H9 (cell line): ENCODE measurements at regions not wholly inside any gene's neighbourhood (a gene's known extent, or its start where the extent isn't known, plus 50 kb on each side); places are given as distances from the start of the nearest gene placed in this dataset.

Experiments used
- DNase-seq: peaks from one replicate; pipeline ENCODE4 v3.0.0-alpha.2; 2017
- H2AFZ ChIP-seq: one replicate; pipeline ENCODE4 v1.6.1; 2013; ENCODE audit warnings: mild to moderate bottlenecking, low read length, control low read depth, moderate library complexity
- H2AK5ac ChIP-seq: 2 replicates; pipeline ENCODE4 v1.6.1; 2013; ENCODE audit warnings: low read length, control low read depth, mixed read lengths; ENCODE audit not compliant: insufficient read length
- H2BK120ac ChIP-seq: one replicate; pipeline ENCODE4 v1.6.1; 2013; ENCODE audit warnings: low read depth, mild to moderate bottlenecking, low read length, control low read depth, inconsistent platforms; ENCODE audit not compliant: poor library complexity, severe bottlenecking
- H2BK12ac ChIP-seq: 2 replicates; pipeline ENCODE4 v1.6.1; 2013; ENCODE audit warnings: low read length, control low read depth, mixed read lengths, low read depth; ENCODE audit not compliant: insufficient read length
- H2BK15ac ChIP-seq: 2 replicates; pipeline ENCODE4 v1.6.1; 2013; ENCODE audit warnings: low read depth, low read length, control low read depth
- H2BK20ac ChIP-seq: one replicate; pipeline ENCODE4 v1.6.1; 2013; ENCODE audit warnings: low read depth, mild to moderate bottlenecking, low read length, control low read depth, inconsistent platforms; ENCODE audit not compliant: poor library complexity, severe bottlenecking
- H2BK5ac ChIP-seq: 2 replicates; pipeline ENCODE4 v1.6.1; 2013; ENCODE audit warnings: low read length, control low read depth, mixed read lengths; ENCODE audit not compliant: insufficient read length
- H3K14ac ChIP-seq: 2 replicates; pipeline ENCODE4 v1.6.1; 2013; ENCODE audit warnings: low read length, control low read depth; ENCODE audit not compliant: insufficient read depth
- H3K18ac ChIP-seq: 2 replicates; pipeline ENCODE4 v1.6.1; 2013; ENCODE audit warnings: low read depth, mild to moderate bottlenecking, mixed read lengths, low read length, control low read depth; ENCODE audit not compliant: insufficient read length
- H3K23ac ChIP-seq: 2 replicates; pipeline ENCODE4 v1.6.1; 2013; ENCODE audit warnings: low read length, control low read depth, mixed read lengths, low read depth; ENCODE audit not compliant: insufficient read length
- H3K23me2 ChIP-seq: 2 replicates; pipeline ENCODE4 v1.6.1; 2013; ENCODE audit warnings: low read depth, mild to moderate bottlenecking, mixed read lengths, low read length, control low read depth; ENCODE audit not compliant: insufficient read length, poor library complexity, severe bottlenecking
- H3K27ac ChIP-seq: 2 replicates; pipeline ENCODE4 v1.5.1; 2013; ENCODE audit warnings: low read length, control low read depth, mixed read lengths, low read depth; ENCODE audit not compliant: insufficient read length
- H3K27me3 ChIP-seq: 2 replicates; pipeline ENCODE4 v1.6.1; 2013; ENCODE audit warnings: low read length, control low read depth, inconsistent platforms; ENCODE audit not compliant: insufficient read depth
- H3K4ac ChIP-seq: 2 replicates; pipeline ENCODE4 v1.6.1; 2013; ENCODE audit warnings: low read depth, mild to moderate bottlenecking, control low read depth, inconsistent platforms, low read length, moderate library complexity
- H3K4me1 ChIP-seq: 2 replicates; pipeline ENCODE4 v1.6.1; 2013; ENCODE audit warnings: low read length, control low read depth, inconsistent platforms; ENCODE audit not compliant: insufficient read depth
- H3K4me2 ChIP-seq: 2 replicates; pipeline ENCODE4 v1.6.1; 2013; ENCODE audit warnings: low read length, control low read depth, mixed read lengths; ENCODE audit not compliant: insufficient read length, insufficient read depth
- H3K56ac ChIP-seq: 2 replicates; pipeline ENCODE4 v1.6.1; 2013; ENCODE audit warnings: low read depth, mild to moderate bottlenecking, mixed read lengths, low read length, control low read depth; ENCODE audit not compliant: insufficient read length
- H3K79me1 ChIP-seq: 2 replicates; pipeline ENCODE4 v1.6.1; 2013; ENCODE audit warnings: low read depth, mild to moderate bottlenecking, moderate library complexity, low read length, control low read depth, inconsistent platforms; ENCODE audit not compliant: insufficient read depth, poor library complexity, severe bottlenecking
- H3K79me2 ChIP-seq: 2 replicates; pipeline ENCODE4 v1.6.1; 2013; ENCODE audit warnings: low read length, control low read depth, inconsistent platforms; ENCODE audit not compliant: insufficient read depth
- H3K9ac ChIP-seq: 2 replicates; pipeline ENCODE4 v1.6.1; 2013; ENCODE audit warnings: low read length, control low read depth, mixed read lengths; ENCODE audit not compliant: insufficient read length; ENCODE audit errors: extremely low read depth
- H3K9me3 ChIP-seq: one replicate; pipeline ENCODE4 v1.6.1; 2013; ENCODE audit warnings: low read depth, low read length, inconsistent platforms; ENCODE audit not compliant: control insufficient read depth
- H3T11ph ChIP-seq: one replicate; pipeline ENCODE4 v1.6.1; 2013; ENCODE audit warnings: mild to moderate bottlenecking, low read length, control low read depth, inconsistent platforms
- H4K20me1 ChIP-seq: one replicate; pipeline ENCODE4 v1.6.1; 2013; ENCODE audit not compliant: control insufficient read depth, insufficient read length, insufficient read depth
- H4K5ac ChIP-seq: 2 replicates; pipeline ENCODE4 v1.6.1; 2013; ENCODE audit warnings: low read depth, mild to moderate bottlenecking, mixed read lengths, low read length, control low read depth; ENCODE audit not compliant: insufficient read length
- H4K8ac ChIP-seq: replicated peaks from 2 replicates; pipeline ENCODE4 v1.6.1; 2013; ENCODE audit warnings: low read length, control low read depth, mixed read lengths, low read depth; ENCODE audit not compliant: insufficient read length
- H4K91ac ChIP-seq: 2 replicates; pipeline ENCODE4 v1.6.1; 2013; ENCODE audit warnings: low read depth, mild to moderate bottlenecking, moderate library complexity, mixed read lengths, low read length, control low read depth; ENCODE audit not compliant: insufficient read length
- H3K27ac Mint-ChIP-seq, 3 experiments: 2 replicates in 2 of 3; 3 replicates in 1 of 3; pipeline ENCODE4 v1.8.0; 2020 to 2021; ENCODE audit warnings: mixed read lengths in 3 of 3, mild to moderate bottlenecking in 1 of 3, moderate library complexity in 1 of 3
- H3K27me3 Mint-ChIP-seq: 2 replicates; pipeline ENCODE4 v1.8.0; 2021; ENCODE audit warnings: low read depth, mild to moderate bottlenecking, moderate library complexity, mixed read lengths
- H3K36me3 Mint-ChIP-seq, 3 experiments: 2 replicates in 2 of 3; 3 replicates in 1 of 3; pipeline ENCODE4 v1.8.0; 2020 to 2021; ENCODE audit warnings: low read depth in 3 of 3, mixed read lengths in 3 of 3; ENCODE audit not compliant: insufficient read depth in 1 of 3
- H3K4me1 Mint-ChIP-seq, 2 experiments: 2 replicates each; pipeline ENCODE4 v1.8.0; 2020; ENCODE audit warnings: mixed read lengths in 2 of 2
- H3K4me3 Mint-ChIP-seq, 2 experiments: 2 replicates in 1 of 2; 3 replicates in 1 of 2; pipeline ENCODE4 v1.8.0; 2020 to 2021; ENCODE audit warnings: mild to moderate bottlenecking in 2 of 2, mixed read lengths in 2 of 2, moderate library complexity in 1 of 2
- H3K9me3 Mint-ChIP-seq, 2 experiments: 2 replicates in 1 of 2; 3 replicates in 1 of 2; pipeline ENCODE4 v1.8.0; 2020; ENCODE audit warnings: mild to moderate bottlenecking in 2 of 2, mixed read lengths in 2 of 2, moderate library complexity in 1 of 2
- CTCF ChIP-seq: fragments of 200-600 bp; sonication (generic); conservative IDR thresholded peaks from 3 replicates; pipeline ENCODE4 v1.8.0; 2021; ENCODE audit warnings: antibody characterized with exemption, mild to moderate bottlenecking
- WGBS: extraction: QIAGEN DNeasy Blood & Tissue Kit; methylation state at CpG from one replicate; pipeline ENCODE4 v1.1.7; 2013; ENCODE audit warnings: missing lambda C conversion rate, low lambda C conversion rate, mixed read lengths; ENCODE audit not compliant: insufficient read length; ENCODE audit errors: extremely low coverage; 5-methylcytosine and 5-hydroxymethylcytosine counted together

GRCh38 chr21:32914424-32915039, 111.2 kb upstream of the OLIG2 start:
- no peak overlapping the region for H3K56ac ChIP-seq
- peaks cover 9 to 24% (median 11%) of the 10 kb centered on the region in 3 experiments; a peak in 5 of 7 replicates for H3K36me3 Mint-ChIP-seq
- H4K91ac ChIP-seq = no peak overlapping the region
- no peak overlapping the region for H3K18ac ChIP-seq
- H3K4ac ChIP-seq = no peak overlapping the region
- no peak overlapping the region for H3K27ac ChIP-seq
- H2BK120ac ChIP-seq = no peak overlapping the region
- H2AFZ ChIP-seq = no peak overlapping the region
- H2BK15ac ChIP-seq = no peak overlapping the region
- no peak overlapping the region for H4K8ac ChIP-seq
- no peaks in the 10 kb centered on the region for H3K79me1 ChIP-seq
- H2BK12ac ChIP-seq = no peak overlapping the region
- H3T11ph ChIP-seq = no peak overlapping the region
- DNase-seq = no peak
- H3K23me2 ChIP-seq = no peaks in the 10 kb centered on the region
- no peak overlapping the region for H3K4me2 ChIP-seq
- H3K27me3 ChIP-seq = no peaks in the 10 kb centered on the region
- H3K23ac ChIP-seq = no peak overlapping the region
- H3K27me3 Mint-ChIP-seq = peaks cover 2% of the 10 kb centered on the region; the same call in 1 of the 2 replicates
- no peak overlapping the region for H3K27ac Mint-ChIP-seq
- peaks cover 21 to 24% of the 10 kb centered on the region in 2 experiments for H3K4me1 Mint-ChIP-seq
- no peak overlapping the region for H4K5ac ChIP-seq
- TF ChIP-seq CTCF = no peak
- H3K4me1 ChIP-seq = peaks cover 2% of the 10 kb centered on the region; the same call in 1 of the 2 replicates
- H2BK5ac ChIP-seq = no peak overlapping the region
- H2BK20ac ChIP-seq = no peak overlapping the region
- no peak overlapping the region for H3K9ac ChIP-seq
- no peak overlapping the region for H2AK5ac ChIP-seq
- H3K9me3 Mint-ChIP-seq = peaks cover 19 to 20% of the 10 kb centered on the region in 2 experiments
- WGBS = no CpG with 5 or more reads among the region's 3 CpGs
- H3K14ac ChIP-seq = no peak overlapping the region
- H3K79me2 ChIP-seq = no peaks in the 10 kb centered on the region
- no peaks in the 10 kb centered on the region for H4K20me1 ChIP-seq
- H3K4me3 Mint-ChIP-seq = no peak overlapping the region
- H3K9me3 ChIP-seq = no peaks in the 10 kb centered on the region
